H1 (cell line): ENCODE measurements at regions not wholly inside any gene's neighbourhood (a gene's known extent, or its start where the extent isn't known, plus 50 kb on each side); places are given as distances from the start of the nearest gene placed in this dataset.

Experiments used
- TF ChIP-seq, protein P1 (sequence below): fragments of 300-600 bp; sonication (generic); IDR thresholded peaks from 2 replicates; pipeline ENCODE4 v1.7.1; 2012; ENCODE audit warnings: low read length, moderate library complexity, mild to moderate bottlenecking, inconsistent platforms; ENCODE audit not compliant: insufficient replicate concordance

DNA sequence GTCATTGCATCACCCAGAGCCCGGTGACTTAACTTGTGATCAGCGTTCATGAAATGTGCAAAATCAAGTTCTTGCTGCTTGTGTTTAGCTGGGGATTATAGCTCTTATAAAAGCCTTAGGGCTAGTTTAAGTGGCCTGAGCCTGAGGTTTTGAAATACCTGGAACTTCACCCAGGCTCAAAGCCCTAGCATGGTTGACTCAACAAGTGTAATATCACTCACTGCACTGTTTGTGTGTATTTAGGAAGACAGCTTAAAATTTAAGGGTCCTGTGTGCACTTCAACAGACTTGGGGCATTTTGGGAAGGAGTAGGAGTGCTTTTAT is 489.5 kb downstream of the GATA3 start (continued):
- TF ChIP-seq, protein P1, sequence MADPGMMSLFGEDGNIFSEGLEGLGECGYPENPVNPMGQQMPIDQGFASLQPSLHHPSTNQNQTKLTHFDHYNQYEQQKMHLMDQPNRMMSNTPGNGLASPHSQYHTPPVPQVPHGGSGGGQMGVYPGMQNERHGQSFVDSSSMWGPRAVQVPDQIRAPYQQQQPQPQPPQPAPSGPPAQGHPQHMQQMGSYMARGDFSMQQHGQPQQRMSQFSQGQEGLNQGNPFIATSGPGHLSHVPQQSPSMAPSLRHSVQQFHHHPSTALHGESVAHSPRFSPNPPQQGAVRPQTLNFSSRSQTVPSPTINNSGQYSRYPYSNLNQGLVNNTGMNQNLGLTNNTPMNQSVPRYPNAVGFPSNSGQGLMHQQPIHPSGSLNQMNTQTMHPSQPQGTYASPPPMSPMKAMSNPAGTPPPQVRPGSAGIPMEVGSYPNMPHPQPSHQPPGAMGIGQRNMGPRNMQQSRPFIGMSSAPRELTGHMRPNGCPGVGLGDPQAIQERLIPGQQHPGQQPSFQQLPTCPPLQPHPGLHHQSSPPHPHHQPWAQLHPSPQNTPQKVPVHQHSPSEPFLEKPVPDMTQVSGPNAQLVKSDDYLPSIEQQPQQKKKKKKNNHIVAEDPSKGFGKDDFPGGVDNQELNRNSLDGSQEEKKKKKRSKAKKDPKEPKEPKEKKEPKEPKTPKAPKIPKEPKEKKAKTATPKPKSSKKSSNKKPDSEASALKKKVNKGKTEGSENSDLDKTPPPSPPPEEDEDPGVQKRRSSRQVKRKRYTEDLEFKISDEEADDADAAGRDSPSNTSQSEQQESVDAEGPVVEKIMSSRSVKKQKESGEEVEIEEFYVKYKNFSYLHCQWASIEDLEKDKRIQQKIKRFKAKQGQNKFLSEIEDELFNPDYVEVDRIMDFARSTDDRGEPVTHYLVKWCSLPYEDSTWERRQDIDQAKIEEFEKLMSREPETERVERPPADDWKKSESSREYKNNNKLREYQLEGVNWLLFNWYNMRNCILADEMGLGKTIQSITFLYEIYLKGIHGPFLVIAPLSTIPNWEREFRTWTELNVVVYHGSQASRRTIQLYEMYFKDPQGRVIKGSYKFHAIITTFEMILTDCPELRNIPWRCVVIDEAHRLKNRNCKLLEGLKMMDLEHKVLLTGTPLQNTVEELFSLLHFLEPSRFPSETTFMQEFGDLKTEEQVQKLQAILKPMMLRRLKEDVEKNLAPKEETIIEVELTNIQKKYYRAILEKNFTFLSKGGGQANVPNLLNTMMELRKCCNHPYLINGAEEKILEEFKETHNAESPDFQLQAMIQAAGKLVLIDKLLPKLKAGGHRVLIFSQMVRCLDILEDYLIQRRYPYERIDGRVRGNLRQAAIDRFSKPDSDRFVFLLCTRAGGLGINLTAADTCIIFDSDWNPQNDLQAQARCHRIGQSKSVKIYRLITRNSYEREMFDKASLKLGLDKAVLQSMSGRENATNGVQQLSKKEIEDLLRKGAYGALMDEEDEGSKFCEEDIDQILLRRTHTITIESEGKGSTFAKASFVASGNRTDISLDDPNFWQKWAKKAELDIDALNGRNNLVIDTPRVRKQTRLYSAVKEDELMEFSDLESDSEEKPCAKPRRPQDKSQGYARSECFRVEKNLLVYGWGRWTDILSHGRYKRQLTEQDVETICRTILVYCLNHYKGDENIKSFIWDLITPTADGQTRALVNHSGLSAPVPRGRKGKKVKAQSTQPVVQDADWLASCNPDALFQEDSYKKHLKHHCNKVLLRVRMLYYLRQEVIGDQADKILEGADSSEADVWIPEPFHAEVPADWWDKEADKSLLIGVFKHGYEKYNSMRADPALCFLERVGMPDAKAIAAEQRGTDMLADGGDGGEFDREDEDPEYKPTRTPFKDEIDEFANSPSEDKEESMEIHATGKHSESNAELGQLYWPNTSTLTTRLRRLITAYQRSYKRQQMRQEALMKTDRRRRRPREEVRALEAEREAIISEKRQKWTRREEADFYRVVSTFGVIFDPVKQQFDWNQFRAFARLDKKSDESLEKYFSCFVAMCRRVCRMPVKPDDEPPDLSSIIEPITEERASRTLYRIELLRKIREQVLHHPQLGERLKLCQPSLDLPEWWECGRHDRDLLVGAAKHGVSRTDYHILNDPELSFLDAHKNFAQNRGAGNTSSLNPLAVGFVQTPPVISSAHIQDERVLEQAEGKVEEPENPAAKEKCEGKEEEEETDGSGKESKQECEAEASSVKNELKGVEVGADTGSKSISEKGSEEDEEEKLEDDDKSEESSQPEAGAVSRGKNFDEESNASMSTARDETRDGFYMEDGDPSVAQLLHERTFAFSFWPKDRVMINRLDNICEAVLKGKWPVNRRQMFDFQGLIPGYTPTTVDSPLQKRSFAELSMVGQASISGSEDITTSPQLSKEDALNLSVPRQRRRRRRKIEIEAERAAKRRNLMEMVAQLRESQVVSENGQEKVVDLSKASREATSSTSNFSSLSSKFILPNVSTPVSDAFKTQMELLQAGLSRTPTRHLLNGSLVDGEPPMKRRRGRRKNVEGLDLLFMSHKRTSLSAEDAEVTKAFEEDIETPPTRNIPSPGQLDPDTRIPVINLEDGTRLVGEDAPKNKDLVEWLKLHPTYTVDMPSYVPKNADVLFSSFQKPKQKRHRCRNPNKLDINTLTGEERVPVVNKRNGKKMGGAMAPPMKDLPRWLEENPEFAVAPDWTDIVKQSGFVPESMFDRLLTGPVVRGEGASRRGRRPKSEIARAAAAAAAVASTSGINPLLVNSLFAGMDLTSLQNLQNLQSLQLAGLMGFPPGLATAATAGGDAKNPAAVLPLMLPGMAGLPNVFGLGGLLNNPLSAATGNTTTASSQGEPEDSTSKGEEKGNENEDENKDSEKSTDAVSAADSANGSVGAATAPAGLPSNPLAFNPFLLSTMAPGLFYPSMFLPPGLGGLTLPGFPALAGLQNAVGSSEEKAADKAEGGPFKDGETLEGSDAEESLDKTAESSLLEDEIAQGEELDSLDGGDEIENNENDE, result no peak
